Smooth muscle cell of the brain vasculature (primary cell): ENCODE measurements at regions not wholly inside any gene's neighbourhood (a gene's known extent, or its start where the extent isn't known, plus 50 kb on each side); places are given as distances from the start of the nearest gene placed in this dataset.

Source experiments
- DNase-seq: peaks from one replicate; pipeline ENCODE4 v3.0.0-alpha.2; 2012; ENCODE audit warnings: low read depth, low spot score

GRCh38 chr20:50426866-50427718 lies 83.1 kb upstream of the PTPN1 start:
- DNase-seq = no peak

- DNase-seq = no peak
These were observed 82.5 kb upstream of the PTPN1 start for GRCh38 chr20:50427719-50428083.

GRCh38 chr20:50428097-50428828 lies 81.9 kb upstream of the PTPN1 start:
- DNase-seq = no peak

- no peak for DNase-seq
These were observed 80.8 kb upstream of the PTPN1 start for GRCh38 chr20:50429412-50429811.

GRCh38 chr20:50431066-50431450 lies 79.1 kb upstream of the PTPN1 start:
- no peak for DNase-seq

GRCh38 chr20:50433001-50433761 lies 77.0 kb upstream of the PTPN1 start:
- no peak for DNase-seq

- DNase-seq = no peak
These were observed 75.9 kb upstream of the PTPN1 start for GRCh38 chr20:50434321-50434652.

- DNase-seq = no peak
These were observed 75.4 kb upstream of the PTPN1 start for GRCh38 chr20:50434653-50435396.

GRCh38 chr20:50435397-50436051 lies 74.7 kb upstream of the PTPN1 start:
- no peak for DNase-seq

GRCh38 chr20:50436052-50436656 lies 74.0 kb upstream of the PTPN1 start:
- DNase-seq = no peak

GRCh38 chr20:50436696-50437095 lies 73.5 kb upstream of the PTPN1 start:
- no peak for DNase-seq

- no peak for DNase-seq
These were observed 71.2 kb upstream of the PTPN1 start for GRCh38 chr20:50438986-50439407.

GRCh38 chr20:50439539-50440453 lies 70.4 kb upstream of the PTPN1 start:
- DNase-seq = no peak

GRCh38 chr20:50442512-50442911 lies 67.7 kb upstream of the PTPN1 start:
- DNase-seq = no peak

- DNase-seq = no peak
These were observed 64.6 kb upstream of the PTPN1 start for GRCh38 chr20:50445354-50446151.

- no peak for DNase-seq
These were observed 63.7 kb upstream of the PTPN1 start for GRCh38 chr20:50446351-50447101.

GRCh38 chr20:50447102-50447804 lies 62.9 kb upstream of the PTPN1 start:
- no peak for DNase-seq

- DNase-seq = no peak
These were observed 62.4 kb upstream of the PTPN1 start for GRCh38 chr20:50447817-50448216.
